ENCODE measurements at regions not wholly inside any gene's neighbourhood (a gene's known extent, or its start where the extent isn't known, plus 50 kb on each side); places are given as distances from the start of the nearest gene placed in this dataset.
A peak's percentile ranks its signal among the peaks of the same experiment; 100 is the strongest.
"Not testable (repeated sequence)": the region's sequence is repeated elsewhere in the genome, so short reads cannot be mapped to it uniquely, and the experiment has no call there.

- no peak for DNase-seq (ENCODE audit: low read depth, low spot score)
These were observed 109.1 kb downstream of the UTRN start for GRCh38 chr6:144394210-144394609.

GRCh38 chr6:144395014-144395413 lies 109.9 kb downstream of the UTRN start:
- no peak for DNase-seq (ENCODE audit: low read depth, low spot score)

DNA sequence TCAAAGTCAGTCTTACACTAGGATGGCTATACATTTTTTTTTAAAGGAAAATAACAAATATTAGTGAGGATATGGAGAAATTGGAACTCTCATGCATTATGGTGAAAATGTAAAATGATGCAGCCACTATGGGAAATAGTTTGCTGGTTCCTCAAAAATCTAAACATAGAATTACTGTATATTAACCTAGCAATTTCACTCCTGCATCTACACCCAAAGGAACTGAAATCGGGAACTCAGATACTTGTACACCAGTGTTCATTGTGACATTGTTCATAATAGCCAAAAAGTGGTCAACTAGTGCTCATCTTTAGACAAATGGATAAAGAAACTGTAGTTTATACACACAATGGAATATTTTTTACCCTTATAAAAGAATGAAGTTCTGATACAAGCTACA lies 110.7 kb downstream of the UTRN start:
- DNase-seq (ENCODE audit: low read depth, low spot score) = no peak

DNA sequence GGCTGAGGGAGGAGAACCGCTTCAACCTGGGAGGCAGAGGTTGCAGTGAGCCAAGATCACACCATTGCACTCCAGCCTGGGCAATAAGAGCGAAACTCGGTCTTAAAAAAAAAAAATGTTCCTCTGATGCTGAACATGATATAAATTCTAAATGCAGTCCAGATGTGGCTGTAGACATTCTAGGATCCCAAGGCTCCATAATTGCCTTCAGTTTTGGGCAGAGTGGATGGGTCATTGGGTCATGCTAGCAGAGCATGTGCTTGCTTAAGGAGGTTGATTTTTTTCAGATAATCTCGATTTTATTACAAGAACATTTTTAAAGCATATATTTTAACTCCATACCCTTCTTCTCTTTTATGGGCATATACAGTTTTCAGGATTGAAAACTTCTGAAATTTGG lies 112.0 kb downstream of the UTRN start:
- DNase-seq (ENCODE audit: low read depth, low spot score) = no peak

- DNase-seq (ENCODE audit: low read depth, low spot score) = no peak
These were observed 115.2 kb downstream of the UTRN start for GRCh38 chr6:144400321-144400720.

- no peak for DNase-seq (ENCODE audit: low read depth, low spot score)
These were observed 116.9 kb downstream of the UTRN start for GRCh38 chr6:144401736-144402733.

GRCh38 chr6:144402750-144403149 lies 117.6 kb downstream of the UTRN start:
- no peak for DNase-seq (ENCODE audit: low read depth, low spot score)

DNA sequence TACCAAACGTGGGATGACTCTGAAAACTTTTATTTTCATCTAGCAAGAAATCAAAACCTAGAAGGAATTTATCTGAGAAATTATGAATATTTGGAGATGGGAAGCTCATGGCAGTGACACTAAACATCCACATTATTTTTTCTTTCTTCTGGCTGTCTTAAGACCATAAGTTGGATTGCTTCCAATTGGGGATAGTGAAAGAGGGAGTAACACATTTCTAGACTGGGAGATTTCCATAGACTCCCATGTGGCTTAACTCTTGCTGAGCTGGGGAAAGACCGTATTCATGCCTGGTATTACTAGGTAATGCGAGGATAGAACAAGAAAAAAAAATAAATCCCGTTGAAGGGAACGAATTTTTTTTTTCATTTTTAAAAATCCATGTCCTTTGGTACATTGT lies 120.0 kb downstream of the UTRN start:
- DNase-seq (ENCODE audit: low read depth, low spot score) = no peak

DNA sequence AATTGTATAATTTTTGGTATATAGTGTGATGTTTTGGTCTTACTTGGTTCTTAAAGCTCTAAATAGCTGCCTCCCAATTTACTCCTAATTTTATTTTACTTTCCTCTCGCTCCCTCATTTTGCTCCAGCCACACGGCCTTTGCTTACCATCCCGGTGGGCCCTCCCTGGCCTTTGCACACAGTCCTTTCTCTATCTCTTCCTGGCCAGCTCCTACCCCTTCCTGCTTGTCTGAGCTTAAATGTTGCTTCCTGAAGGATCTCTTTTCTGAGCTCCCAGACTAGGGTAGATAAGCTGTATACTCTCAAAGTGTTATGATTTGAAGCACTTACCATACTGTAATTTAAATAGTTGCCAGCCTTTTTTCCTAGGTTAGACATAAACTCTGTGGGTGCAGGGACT lies 121.7 kb downstream of the UTRN start:
- DNase-seq (ENCODE audit: low read depth, low spot score) = no peak

DNA sequence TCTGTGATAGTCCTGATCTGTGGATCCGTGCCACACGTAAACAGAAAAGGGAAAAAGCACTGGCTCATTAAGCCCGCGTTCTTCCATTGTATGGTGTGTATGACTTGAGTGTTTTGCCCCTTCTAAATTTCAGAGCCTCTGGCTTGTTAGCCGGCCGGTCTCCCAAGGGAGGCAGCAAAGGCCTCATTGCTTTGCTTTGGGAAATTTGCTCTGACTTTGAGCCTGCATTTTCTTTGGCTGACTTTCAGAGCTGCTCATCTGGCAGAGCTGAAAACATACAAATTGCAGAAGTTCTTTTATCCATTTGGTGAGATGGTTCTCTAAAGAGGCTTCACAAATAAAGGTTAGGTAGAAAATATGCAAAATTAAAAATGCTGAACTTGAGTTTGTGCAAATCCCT lies 123.0 kb downstream of the UTRN start:
- DNase-seq (ENCODE audit: low read depth, low spot score) = peak; percentile 46

GRCh38 chr6:144410059-144410458 lies 124.9 kb downstream of the UTRN start:
- no peak for DNase-seq (ENCODE audit: low read depth, low spot score)

DNA sequence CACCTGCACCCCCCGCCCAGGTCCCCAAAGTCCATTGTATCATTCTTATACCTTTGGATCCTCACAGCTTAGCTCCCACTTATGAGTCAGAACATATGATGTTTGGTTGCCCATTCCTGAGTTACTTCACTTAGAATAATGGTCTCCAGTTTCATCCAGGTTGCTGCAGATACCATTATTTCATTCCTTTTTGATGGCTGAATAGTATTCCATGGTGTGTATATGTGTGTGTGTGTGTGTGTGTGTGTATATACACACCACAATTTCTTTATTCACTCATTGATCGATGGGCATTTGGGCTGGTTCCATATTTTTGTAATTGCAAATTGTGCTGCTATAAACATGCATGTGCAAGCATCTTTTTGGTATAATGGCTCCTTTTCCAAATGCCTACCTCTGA lies 125.4 kb downstream of the UTRN start:
- not testable (repeated sequence) for DNase-seq (ENCODE audit: low read depth, low spot score)

GRCh38 chr6:144411531-144412165 lies 126.5 kb downstream of the UTRN start:
- DNase-seq (ENCODE audit: low read depth, low spot score) = no peak

DNA sequence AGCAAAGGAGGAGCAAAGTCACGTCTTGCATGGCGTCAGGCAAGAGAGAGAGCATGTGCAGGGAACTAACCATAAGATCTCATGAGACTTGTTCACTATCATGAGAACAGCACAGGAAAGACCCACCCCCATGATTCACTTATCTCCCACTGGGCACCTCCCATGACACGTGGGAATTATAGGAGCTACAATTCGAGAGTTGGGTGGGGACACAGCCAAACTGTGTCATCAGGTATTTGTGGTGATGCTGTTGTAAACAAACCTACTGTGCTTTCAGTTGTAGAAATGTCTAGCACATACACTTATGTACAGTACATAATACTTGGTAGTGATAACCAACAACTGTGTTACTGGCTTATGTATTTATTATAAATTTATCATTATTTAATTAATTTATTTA lies 128.3 kb downstream of the UTRN start:
- no peak for DNase-seq (ENCODE audit: low read depth, low spot score)

DNA sequence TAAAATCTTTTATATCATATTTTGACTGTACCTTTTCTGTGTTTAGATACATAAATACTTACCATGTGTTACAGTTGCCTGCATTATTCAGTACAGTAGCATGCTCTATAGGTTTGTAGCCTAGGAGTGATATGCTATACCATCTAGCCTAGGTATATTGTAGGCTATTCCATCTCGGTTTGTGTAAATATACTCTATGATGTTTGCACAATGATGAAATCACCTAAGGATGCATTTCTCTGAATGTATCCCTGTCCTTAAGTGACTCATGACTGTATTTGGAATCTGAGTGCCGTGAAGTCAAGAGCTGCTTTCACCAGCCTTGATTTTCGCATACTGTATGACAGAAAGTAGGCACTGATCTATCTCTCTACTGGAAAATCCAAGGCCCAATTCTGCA lies 129.9 kb downstream of the UTRN start:
- no peak for DNase-seq (ENCODE audit: low read depth, low spot score)

GRCh38 chr6:144415835-144416237 lies 130.7 kb downstream of the UTRN start:
- no peak for DNase-seq (ENCODE audit: low read depth, low spot score)

DNA sequence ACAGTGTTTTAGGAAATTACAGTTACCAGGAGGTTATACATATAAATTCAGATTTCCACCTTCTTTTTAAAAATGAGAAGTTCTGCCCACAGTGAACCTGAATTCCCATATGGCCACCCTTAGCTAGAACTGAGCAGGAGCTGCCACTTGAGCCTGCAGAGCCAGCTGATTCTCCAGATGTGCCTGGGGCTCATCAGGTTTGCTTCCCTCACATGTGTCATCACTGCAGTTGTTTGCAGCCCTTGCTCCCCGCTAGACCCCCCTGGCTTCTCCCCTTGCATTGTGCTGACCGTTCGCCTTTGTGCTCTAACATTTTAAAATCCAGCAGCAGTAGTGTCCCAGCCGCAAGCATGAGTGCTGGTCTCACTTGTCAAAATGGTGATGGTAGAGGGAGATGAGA lies 131.1 kb downstream of the UTRN start:
- no peak for DNase-seq (ENCODE audit: low read depth, low spot score)

DNA sequence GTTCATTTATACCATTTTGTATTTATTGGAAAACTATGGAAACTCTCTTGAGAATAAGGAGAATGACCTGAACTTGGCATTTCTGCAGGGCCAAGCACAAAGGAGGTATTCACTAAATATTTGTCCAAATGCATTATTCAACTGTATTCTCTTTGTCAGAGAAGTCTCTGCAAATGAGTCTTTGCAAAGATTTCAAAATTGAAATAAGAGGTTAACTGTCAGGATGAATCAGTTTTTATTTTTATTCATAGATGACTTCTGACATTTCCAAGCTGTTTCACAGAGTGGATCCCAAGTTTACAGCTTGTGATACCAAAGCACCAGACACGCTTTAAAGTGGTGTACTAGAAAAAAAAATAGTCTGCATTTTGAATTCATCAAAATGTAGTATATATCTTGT lies 131.6 kb downstream of the UTRN start:
- no peak for DNase-seq (ENCODE audit: low read depth, low spot score)

- DNase-seq (ENCODE audit: low read depth, low spot score) = no peak
These were observed 132.5 kb downstream of the UTRN start for GRCh38 chr6:144417681-144418080.

- DNase-seq (ENCODE audit: low read depth, low spot score) = no peak
These were observed 133.9 kb downstream of the UTRN start for GRCh38 chr6:144418959-144419545.

DNA sequence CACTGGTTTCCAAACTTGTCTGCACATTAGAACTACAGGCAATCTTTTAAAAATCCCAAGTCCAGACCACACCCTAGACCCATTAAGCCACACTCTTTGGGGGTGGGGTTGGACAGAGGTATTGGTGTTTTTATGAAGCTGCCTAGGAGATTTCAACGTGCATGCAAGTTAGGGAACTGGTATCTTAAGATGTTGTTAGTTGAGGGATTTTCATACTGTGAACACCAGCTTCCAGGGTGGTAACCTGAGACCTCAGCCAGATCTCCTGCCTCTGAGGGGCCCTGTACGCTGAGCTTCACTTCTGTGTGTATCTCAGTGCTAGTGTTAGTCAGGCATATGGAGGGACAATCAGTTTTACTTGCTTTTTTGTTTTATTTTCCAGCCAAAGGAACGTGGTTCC lies 138.0 kb downstream of the UTRN start:
- DNase-seq (ENCODE audit: low read depth, low spot score) = no peak

GRCh38 chr6:144429753-144430152 lies 144.6 kb downstream of the UTRN start:
- no peak for DNase-seq (ENCODE audit: low read depth, low spot score)

DNA sequence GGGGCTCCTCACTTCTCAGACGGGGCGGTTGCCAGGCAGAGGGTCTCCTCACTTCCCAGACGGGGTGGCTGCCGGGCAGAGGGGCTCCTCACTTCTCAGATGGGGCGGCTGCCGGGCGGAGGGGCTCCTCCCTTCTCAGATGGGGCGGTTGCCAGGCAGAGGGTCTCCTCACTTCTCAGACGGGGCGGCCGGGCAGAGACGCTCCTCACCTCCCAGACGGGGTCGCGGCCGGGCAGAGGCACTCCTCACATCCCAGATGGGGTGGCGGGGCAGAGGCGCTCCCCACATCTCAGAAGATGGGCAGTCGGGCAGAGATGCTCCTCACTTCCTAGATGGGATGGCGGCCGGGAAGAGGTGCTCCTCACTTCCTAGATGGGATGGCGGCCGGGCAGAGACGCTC lies 148.3 kb downstream of the UTRN start:
- DNase-seq (ENCODE audit: low read depth, low spot score) = not testable (repeated sequence)

Data from smooth muscle cell of the brain vasculature (primary cell).